GM12891 (cell line): ENCODE measurements at regions not wholly inside any gene's neighbourhood (a gene's known extent, or its start where the extent isn't known, plus 50 kb on each side); places are given as distances from the start of the nearest gene placed in this dataset.
"Not testable (repeated sequence)": the region's sequence is repeated elsewhere in the genome, so short reads cannot be mapped to it uniquely, and the experiment has no call there.

Experiments
- DNase-seq: peaks from one replicate; pipeline ENCODE4 v3.0.0; 2011; ENCODE audit warnings: low spot score; ENCODE audit not compliant: insufficient read length
- FAIRE-seq: peaks from 2 replicates; lab custom pipeline; 2011; peaks lifted over from hg19 to GRCh38; lab: Jason Lieb, UNC
- PAX5 ChIP-seq: IDR thresholded peaks from 2 replicates; pipeline ENCODE4 v1.6.1; 2011; ENCODE audit warnings: low read length, moderate library complexity, mild to moderate bottlenecking; ENCODE audit not compliant: insufficient read depth, severe bottlenecking
- POLR2A ChIP-seq: IDR thresholded peaks from 2 replicates; pipeline ENCODE4 v1.6.1; 2011; ENCODE audit warnings: low read depth, low read length, control low read depth
- POLR2AphosphoS5 ChIP-seq: IDR thresholded peaks from 2 replicates; pipeline ENCODE4 v1.6.1; 2011; ENCODE audit warnings: low read depth, low read length, control low read depth
- POU2F2 ChIP-seq: IDR thresholded peaks from 2 replicates; pipeline ENCODE4 v1.6.1; 2011; ENCODE audit warnings: low read depth, mild to moderate bottlenecking, control low read depth, low read length, moderate library complexity
- SPI1 ChIP-seq: IDR thresholded peaks from 2 replicates; pipeline ENCODE4 v1.6.1; 2011; ENCODE audit warnings: low read depth, low read length, control low read depth
- TAF1 ChIP-seq: IDR thresholded peaks from 2 replicates; pipeline ENCODE4 v1.6.1; 2011; ENCODE audit warnings: low read depth, low read length, control low read depth

DNA sequence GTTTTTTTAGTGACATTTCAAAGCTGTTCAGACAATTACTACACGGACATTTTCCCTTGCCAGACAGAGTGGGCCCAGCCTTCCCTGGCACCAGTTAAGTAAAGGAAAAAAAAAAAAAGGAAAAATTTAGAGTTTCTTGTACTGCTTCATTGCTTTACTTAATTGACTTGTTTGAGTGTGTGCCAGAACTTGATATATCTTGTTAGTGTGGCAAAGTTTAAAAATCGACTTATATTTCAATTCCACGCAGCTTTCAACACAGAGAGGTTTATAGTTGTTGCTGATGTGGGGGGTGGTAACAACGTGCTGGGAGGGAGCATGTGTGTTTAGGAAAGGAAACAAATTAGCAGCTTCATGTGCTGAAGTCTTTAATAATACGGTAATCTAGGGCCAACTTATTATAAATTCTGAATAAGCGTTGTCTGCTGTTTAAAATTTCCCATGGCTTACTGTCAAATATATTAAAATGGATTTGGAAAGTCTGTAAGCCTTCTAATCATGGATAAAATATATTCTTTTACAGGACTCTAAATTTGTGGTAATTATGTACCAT is 1104.6 kb downstream of the SORCS3 start:
- FAIRE-seq (no peak), DNase-seq (no peak)
- no peak for TF ChIP-seq POU2F2
- no peak for TF ChIP-seq POLR2AphosphoS5
- no peak for TF ChIP-seq PAX5
- TF ChIP-seq POLR2A, result no peak
- no peak for TF ChIP-seq SPI1
- TF ChIP-seq TAF1, result no peak

DNA sequence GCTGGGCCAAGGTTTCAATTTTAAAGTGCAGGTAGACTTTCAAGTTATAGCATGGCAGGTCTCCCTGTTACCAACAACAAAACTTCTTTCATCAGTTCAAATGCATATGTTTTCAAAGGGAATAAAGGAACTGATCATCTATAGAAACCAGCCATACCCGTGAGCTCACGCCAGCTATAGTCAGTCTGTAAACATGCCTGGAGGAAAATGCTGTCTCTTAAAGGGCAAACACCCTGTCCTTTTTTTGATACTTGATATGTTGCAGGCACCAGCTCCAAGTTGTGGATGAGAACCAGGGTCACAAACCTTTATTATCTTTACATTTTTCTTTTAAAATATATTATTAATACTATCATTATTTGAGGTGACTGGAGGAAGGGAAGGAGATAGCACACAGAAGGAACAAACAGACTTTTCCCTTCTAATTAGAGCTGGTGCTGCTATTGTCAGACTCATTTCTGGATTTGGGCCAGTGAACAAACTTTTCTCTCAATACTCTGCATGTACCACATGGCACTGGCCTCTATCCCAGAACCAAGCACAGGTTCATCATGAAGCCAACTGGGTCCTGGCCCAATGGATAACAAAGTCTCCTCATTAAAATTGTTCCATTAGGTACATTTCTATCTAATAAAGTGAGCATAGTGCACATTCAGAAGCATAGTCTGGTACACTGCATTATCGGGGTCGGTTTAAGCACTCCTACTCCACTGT is 1102.4 kb downstream of the SORCS3 start:
- DNase-seq (no peak), FAIRE-seq (no peak)
- TF ChIP-seq POLR2AphosphoS5 (no peak), PAX5 (no peak), TAF1 (no peak), SPI1 (no peak), POLR2A (no peak), POU2F2 (no peak)

DNA sequence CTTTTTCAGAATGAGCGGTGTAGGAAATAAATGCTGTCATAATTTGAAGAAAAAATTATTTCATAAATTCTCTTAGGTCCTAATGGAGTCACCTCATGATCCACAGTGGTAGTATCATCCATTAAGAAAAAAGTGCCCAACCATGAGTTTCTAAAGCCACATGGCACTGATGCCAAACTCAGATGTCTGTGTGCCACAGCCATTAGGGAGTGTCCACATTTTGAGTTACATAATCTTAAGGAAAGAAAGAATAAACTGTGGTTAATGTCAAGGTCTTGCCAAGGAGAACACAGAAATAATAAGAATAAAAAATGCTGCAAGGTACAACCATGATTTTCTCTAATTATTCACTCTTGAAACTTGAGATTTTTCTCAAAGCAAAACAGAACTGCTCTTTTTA is 1101.8 kb downstream of the SORCS3 start:
- TF ChIP-seq POLR2A (no peak), PAX5 (no peak), POLR2AphosphoS5 (no peak), POU2F2 (no peak), SPI1 (no peak), TAF1 (no peak)
- FAIRE-seq (no peak), DNase-seq (no peak)

DNA sequence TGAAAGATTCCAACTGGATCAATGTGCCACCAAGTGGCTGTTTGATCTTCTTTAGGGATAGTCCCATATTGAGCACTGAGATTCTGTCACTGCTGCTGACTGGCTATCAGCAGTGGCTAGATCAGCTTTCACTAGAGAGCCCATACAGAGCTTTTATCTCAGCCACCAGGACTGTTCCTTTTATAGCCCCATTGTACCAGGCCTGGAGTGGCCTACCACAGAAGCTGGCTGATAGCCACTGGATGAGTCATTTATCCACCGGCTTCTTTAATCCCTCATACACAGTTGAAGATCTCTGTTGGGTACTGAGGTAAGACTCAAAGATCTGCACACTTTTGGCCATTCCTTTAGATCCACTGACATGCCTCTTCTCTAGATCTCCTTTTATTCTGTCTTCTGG is 1101.1 kb downstream of the SORCS3 start:
- TF ChIP-seq POLR2A, result no peak
- no peak for TF ChIP-seq POLR2AphosphoS5
- TF ChIP-seq SPI1, result no peak
- TF ChIP-seq TAF1, result no peak
- no peak for TF ChIP-seq POU2F2
- TF ChIP-seq PAX5, result no peak
- no peak for FAIRE-seq

DNA sequence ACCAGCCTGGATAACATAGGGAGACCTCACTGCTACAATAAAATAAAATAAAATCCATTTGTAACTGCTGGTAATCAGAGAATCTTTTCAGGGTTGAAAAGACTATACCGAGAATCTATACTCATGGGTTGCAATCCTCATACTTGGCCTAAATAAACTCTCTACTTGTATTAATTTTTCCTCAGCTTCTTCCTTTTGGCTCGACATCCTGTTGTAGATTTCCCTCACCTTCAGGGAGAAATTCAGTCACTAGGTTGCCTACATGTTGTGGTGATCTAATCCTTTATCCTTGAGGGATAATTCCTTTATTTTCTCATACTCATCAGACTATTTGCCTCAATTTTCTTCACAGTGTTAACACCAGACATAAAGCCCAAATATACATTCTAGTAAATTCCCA is 1093.4 kb downstream of the SORCS3 start:
- TF ChIP-seq POLR2AphosphoS5 (no peak), SPI1 (no peak), TAF1 (no peak), POU2F2 (no peak), PAX5 (no peak), POLR2A (no peak)
- FAIRE-seq (no peak), DNase-seq (no peak)

More for the DNA sequence above, 1101.1 kb downstream of the SORCS3 start:
- DNase-seq, result no peak

DNA sequence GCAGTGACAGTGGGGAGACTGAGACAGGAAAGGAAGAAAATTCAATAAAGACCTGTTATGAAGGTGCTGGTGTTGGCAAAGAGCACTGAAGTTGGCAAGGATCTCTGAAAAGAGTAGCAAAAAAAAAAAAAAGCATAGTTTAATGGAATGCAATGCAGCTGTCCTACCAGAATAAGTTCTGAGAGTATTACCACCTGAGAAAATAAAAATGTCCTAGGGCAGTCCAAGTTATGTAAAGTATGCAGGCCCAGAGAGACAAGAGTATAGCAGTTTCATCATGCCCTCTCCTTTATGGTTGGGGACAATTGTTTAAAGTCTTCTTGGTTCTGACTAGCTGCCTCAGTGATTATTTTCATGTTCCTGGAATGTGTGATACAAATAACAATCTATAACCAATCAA is 1092.8 kb downstream of the SORCS3 start:
- FAIRE-seq (no peak), DNase-seq (no peak)
- TF ChIP-seq POU2F2 (no peak), SPI1 (no peak), TAF1 (no peak), POLR2AphosphoS5 (no peak), PAX5 (no peak), POLR2A (no peak)

DNA sequence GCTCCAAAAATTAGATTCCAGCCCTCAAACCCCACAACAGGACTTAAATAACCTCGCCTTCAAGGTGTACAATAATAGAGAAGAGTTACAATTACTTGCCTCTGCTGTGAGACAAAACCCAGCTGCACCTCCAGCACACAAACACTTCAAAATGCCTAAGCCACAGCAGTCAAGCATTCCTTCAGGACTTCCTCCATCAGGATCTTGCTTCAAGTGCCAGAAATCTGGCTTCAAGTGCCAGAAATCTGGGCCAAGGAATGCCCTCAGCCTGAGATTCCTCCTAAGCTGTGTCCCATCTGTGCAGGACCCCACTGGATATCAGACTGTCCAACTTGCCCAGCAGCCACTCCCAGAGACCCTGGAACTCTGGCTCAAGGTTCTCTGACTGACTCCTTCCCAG is 1088.3 kb downstream of the SORCS3 start:
- DNase-seq (no peak), FAIRE-seq (no peak)
- TF ChIP-seq SPI1 (no peak), POU2F2 (no peak), TAF1 (no peak), POLR2AphosphoS5 (no peak), PAX5 (no peak), POLR2A (no peak)

DNA sequence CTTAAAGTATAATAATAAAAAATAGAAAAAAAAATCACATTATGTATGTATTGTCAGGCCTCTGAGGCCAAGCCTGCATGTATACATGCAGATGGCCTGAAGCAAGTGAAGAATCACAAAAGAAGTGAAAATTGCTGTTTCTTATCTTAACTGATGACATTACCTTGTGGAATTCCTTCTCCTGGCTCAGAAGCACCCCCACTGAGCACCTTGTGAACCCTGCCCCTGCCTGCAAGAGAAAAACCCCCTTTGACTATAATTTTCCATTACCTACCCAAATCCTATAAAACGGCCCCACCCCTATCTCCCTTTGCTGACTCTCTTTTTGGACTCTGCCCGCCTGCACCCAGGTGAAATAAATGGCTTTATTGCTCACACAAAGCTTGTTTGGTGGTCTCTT is 1086.5 kb downstream of the SORCS3 start:
- FAIRE-seq, DNase-seq: not testable (repeated sequence)

DNA sequence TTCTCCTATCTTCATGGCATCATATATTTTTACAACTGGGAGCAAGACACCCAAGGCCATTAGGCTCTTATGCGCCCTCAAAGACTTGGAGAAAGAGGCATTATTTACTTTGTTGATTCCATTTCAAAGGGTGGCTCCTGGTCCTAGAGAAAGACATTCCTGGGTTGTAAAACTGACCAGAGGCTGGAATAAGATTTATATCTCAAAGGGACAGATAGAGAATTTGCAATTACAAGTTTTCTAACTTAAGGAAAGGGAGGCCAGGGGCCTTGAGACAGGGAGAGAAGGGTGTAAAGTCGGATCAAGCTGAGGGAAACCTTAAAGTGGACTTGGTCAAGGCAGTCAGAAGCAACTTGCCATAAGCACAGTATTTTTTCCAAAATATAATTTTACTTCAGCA is 1086.0 kb downstream of the SORCS3 start:
- FAIRE-seq (no peak), DNase-seq (no peak)
- TF ChIP-seq POLR2A, result no peak
- no peak for TF ChIP-seq POLR2AphosphoS5
- no peak for TF ChIP-seq POU2F2
- no peak for TF ChIP-seq PAX5
- TF ChIP-seq SPI1, result no peak
- TF ChIP-seq TAF1, result no peak

DNA sequence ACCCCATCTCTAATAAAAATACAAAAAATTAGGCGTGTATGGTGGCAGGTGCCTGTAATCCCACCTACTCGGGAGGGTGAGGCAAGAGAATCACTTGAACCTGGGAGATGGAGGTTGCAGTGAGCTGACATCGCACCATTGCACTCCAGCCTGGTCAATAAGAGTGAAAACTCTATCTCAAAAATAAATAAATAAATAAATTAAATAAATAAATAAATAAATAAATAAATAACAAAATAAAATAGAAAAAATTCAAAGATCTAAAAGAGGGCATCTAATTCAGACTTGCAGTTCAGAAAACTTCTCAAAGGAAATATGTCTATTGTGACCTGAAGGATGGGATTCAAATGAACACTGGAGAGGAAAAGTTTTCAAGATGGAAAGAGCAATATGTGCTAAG is 1085.1 kb downstream of the SORCS3 start:
- no peak for FAIRE-seq
- no peak for DNase-seq
- no peak for TF ChIP-seq SPI1

DNA sequence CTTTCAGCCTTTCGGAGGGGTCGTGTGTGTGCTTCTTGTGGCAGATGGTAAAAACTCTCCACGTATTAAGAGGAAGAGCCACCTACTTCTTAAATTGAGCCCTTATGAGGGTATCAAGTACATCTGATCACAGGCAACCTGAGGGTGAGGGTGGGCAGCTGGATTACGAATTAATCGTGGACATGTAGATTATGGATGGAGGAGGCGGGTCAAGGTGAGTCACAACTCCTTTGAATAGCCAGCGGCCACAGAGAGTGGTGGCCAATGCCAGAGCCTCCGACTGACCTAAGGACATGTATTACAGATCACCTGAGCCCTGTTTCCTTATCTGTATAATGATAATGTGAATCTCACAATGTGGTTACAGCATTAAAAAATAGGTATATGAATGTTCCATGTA is 1083.9 kb downstream of the SORCS3 start:
- FAIRE-seq (no peak), DNase-seq (no peak)
- no peak for TF ChIP-seq POLR2AphosphoS5
- no peak for TF ChIP-seq PAX5
- no peak for TF ChIP-seq SPI1
- TF ChIP-seq POLR2A, result no peak
